Testis (tissue), 2 donors: ENCODE measurements at regions not wholly inside any gene's neighbourhood (a gene's known extent, or its start where the extent isn't known, plus 50 kb on each side); places are given as distances from the start of the nearest gene placed in this dataset.

ENCODE experiments used
- DNase-seq: peaks from one replicate; pipeline ENCODE4 v3.0.0-alpha.2; 2019
- H3K27ac ChIP-seq, 2 donors: fragments of 200-600 bp; sonication (generic); one replicate each; pipeline ENCODE4 v1.5.1; 2019
- H3K27me3 ChIP-seq: fragments of 200-600 bp; sonication (generic); one replicate; pipeline ENCODE4 v1.5.1; 2019
- H3K36me3 ChIP-seq: fragments of 200-600 bp; sonication (generic); one replicate; pipeline ENCODE4 v1.5.1; 2017; ENCODE audit warnings: low read depth; ENCODE audit errors: missing control alignments
- H3K4me1 ChIP-seq: fragments of 200-600 bp; sonication (generic); one replicate; pipeline ENCODE4 v1.5.1; 2019
- H3K4me3 ChIP-seq, 2 donors: fragments of 200-600 bp; sonication (generic); one replicate each; pipeline ENCODE4 v1.5.1; 2017 to 2019
- H3K9me3 ChIP-seq: fragments of 200-600 bp; sonication (generic); one replicate; pipeline ENCODE4 v1.5.1; 2017
- POLR2A ChIP-seq: fragments of 450-650 bp; IDR thresholded peaks from one replicate; pipeline ENCODE4 v1.6.1; 2017; ENCODE audit warnings: antibody characterized with exemption, mild to moderate bottlenecking, moderate library complexity
- WGBS, 2 donors: methylation state at CpG; one replicate each; pipeline ENCODE4 v1.1.5; 2018; 5-methylcytosine and 5-hydroxymethylcytosine counted together
- intact Hi-C: fragments of 100-400 bp; cut with DNase I; formaldehyde crosslinking; loops from one replicate; pipeline ENCODE4 v1.15.1; 2023; ENCODE audit warnings: low total_unique reads
- TF ChIP-seq, protein P1 (sequence below), 3 experiments: fragments of 450-650 bp in 2 of 3; fragments of 200-600 bp in 1 of 3; sonication (generic) in 1 of 3; IDR thresholded peaks; one replicate each; pipeline ENCODE4 v1.5.1; 2016 to 2019; ENCODE audit warnings: antibody characterized with exemption in 3 of 3, mild to moderate bottlenecking in 2 of 3, moderate library complexity in 1 of 3

DNA sequence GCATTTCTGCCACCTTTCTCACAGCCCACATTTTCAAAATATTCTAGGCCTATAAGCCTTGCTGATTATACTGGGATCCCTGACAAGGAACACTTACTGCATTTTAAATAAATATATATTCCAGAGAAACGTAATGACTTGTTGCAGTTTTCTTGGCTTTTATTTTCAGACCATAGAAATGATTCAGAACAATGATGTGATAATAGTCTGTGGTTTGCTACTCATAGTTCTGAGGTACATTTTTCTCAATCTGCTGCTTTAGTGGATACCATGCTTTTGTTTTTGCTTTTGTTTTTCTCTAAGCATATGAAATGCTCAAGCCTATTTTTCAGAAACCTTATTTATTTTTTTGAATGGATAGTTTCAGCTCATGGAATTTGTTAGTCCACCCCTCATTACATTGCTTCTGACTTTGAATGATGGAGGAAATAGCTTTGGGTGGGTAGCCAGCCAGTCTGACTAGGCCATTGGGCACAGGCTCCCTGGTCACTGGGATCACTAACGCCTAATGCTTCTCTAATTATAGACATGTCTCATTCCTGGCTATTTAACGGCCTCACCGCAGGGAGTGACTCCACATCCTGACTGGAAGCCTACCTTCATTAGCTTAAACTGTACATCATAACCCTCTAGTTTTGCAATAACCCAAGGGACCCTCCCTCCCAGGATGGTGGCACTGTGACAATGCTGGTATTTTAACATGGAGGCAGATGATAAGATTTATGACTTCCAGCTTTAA lies 66.1 kb downstream of the MBL2 start:
- Histone ChIP-seq H3K4me1 (no peaks in the 10 kb centered on the region), H3K4me3 (no peak overlapping the region), H3K36me3 (no peaks in the 10 kb centered on the region), H3K27me3 (no peaks in the 10 kb centered on the region), H3K27ac (no peak overlapping the region), H3K9me3 (no peaks in the 10 kb centered on the region)
- no peak for DNase-seq
- WGBS, 2 donors = 68 to 88% methylated on average over 4 of the region's 4 CpGs
- intact Hi-C loops = no loop called here
- TF ChIP-seq, protein P1, sequence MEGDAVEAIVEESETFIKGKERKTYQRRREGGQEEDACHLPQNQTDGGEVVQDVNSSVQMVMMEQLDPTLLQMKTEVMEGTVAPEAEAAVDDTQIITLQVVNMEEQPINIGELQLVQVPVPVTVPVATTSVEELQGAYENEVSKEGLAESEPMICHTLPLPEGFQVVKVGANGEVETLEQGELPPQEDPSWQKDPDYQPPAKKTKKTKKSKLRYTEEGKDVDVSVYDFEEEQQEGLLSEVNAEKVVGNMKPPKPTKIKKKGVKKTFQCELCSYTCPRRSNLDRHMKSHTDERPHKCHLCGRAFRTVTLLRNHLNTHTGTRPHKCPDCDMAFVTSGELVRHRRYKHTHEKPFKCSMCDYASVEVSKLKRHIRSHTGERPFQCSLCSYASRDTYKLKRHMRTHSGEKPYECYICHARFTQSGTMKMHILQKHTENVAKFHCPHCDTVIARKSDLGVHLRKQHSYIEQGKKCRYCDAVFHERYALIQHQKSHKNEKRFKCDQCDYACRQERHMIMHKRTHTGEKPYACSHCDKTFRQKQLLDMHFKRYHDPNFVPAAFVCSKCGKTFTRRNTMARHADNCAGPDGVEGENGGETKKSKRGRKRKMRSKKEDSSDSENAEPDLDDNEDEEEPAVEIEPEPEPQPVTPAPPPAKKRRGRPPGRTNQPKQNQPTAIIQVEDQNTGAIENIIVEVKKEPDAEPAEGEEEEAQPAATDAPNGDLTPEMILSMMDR (IDR thresholded peaks at IDR 0.05) = no peak
- TF ChIP-seq POLR2A = no peak
